LNCAP (cell line): ENCODE measurements at regions not wholly inside any gene's neighbourhood (a gene's known extent, or its start where the extent isn't known, plus 50 kb on each side); places are given as distances from the start of the nearest gene placed in this dataset.

Experiments
- TF ChIP-seq, protein P1 (sequence below): fragments of 450-650 bp; IDR thresholded peaks from 2 replicates; pipeline ENCODE4 v1.5.1; 2017; ENCODE audit warnings: mild to moderate bottlenecking

DNA sequence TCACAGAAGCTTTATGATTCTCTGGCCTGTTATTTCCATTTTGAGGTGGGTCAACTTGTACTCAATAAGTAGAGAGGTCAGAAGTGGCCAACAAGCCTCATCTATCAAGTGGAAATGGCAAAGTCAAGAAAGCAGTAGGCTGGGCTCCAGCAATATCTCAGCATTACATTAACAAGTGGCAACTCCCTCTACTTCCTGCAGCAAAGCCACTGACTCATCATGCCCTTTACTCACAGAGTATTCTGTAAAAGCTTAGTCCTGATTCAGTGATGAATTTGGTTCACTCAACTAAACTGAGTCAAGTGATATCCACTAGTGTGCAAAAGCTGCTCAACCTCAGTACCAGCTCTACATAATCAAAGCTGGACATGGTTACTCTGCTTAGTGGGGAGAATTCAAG, 954.6 kb downstream of the EPHA3 start:
- TF ChIP-seq, protein P1, sequence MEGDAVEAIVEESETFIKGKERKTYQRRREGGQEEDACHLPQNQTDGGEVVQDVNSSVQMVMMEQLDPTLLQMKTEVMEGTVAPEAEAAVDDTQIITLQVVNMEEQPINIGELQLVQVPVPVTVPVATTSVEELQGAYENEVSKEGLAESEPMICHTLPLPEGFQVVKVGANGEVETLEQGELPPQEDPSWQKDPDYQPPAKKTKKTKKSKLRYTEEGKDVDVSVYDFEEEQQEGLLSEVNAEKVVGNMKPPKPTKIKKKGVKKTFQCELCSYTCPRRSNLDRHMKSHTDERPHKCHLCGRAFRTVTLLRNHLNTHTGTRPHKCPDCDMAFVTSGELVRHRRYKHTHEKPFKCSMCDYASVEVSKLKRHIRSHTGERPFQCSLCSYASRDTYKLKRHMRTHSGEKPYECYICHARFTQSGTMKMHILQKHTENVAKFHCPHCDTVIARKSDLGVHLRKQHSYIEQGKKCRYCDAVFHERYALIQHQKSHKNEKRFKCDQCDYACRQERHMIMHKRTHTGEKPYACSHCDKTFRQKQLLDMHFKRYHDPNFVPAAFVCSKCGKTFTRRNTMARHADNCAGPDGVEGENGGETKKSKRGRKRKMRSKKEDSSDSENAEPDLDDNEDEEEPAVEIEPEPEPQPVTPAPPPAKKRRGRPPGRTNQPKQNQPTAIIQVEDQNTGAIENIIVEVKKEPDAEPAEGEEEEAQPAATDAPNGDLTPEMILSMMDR: no peak

DNA sequence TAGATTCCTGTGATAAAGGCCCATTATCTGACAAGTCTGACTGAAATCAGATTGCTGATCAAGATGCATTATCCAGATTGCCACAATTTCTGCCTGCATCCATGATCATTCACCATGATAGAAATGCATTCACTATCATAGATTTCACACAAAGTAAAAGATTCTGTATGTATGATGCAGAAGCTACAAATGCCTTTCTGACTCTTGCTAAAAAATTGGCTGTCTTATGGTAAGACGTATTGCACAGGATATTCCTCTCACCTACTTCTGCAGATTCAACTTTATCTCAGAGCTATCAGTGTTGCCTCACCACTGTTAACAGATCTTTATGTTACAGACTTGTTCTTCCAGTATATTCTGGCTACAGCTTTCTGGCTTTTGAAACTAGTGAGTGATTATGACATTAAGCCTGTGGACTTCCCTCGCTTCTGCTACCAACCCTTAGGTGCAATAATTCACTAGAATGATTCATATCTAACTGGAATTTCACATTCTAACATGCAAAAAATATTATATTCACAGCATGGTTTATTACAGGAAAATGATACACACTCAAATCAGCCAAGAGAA, 955.3 kb downstream of the EPHA3 start:
- TF ChIP-seq, protein P1: no peak

DNA sequence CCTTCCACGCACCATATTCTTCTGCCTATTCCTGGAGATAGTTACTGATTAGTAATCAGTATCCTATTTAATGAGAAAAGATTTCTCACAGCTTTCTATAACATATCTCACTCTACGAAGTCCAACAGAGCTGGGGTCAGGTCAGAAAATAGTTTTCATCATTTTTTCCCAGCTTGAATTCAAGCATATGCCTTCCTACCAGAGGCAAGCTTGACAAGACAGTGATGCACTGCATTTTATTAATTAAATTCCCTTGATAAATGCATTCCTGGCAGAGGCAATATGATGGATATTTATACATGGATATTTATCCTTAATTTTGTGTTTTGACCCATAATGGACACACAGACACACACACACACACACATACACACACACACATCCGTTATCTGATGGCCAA, 961.4 kb downstream of the EPHA3 start:
- TF ChIP-seq, protein P1: no peak

DNA sequence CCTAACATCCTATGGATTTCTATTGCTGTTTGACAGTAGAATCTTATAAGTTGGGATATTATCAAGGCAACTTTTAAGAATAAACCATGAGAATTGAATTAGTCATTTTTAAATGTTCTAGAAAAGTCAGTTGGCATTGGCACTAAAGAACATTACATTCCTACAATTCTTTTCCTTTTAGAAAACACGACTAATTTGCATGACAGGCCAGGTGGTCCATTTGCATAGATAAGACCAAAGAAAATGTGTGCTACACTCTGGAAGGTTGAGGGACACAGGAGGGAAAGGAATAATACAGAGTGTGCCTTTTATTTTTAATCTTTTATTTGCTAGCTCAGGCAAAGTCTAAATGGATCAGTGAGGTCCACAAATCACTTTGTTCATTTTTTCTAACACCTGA, 962.3 kb downstream of the EPHA3 start:
- TF ChIP-seq, protein P1: no peak

DNA sequence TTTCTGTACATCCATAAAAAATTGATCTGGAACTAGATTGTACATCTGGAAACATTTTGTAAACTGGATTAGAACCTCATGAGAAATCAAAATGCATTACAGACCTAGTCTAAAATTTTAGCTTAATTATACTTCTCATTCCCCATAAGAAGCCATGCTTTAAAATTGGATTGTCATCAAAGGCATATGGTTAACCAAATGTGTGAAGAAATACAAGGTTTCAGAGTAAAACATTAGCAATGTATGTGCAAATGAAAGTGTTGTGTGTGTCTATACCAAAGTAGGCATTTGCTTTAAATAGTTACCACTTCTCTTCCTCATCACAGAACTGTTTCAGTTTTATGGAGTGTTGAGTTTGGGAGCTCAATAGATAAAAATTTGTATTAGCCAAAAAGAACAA, 968.7 kb downstream of the EPHA3 start:
- TF ChIP-seq, protein P1: no peak

DNA sequence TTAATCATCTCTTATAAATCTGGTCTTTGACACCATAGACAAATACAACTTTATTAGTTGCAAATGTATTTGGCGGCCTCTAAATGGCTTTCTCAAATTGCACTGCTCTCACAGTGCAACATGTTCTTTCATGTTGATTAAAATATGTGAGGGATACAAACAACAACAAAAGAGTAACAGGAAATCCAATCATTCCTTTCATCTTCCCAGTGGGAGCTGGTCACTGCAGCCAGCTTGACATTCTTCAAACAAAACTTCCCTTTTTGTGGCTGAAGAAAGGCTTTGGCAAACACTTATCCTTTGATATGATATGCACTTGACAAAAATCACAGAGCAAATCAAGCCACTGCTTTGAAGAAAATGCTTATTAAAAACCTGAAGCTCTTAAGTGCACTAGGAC, 973.6 kb downstream of the EPHA3 start:
- TF ChIP-seq, protein P1: no peak

DNA sequence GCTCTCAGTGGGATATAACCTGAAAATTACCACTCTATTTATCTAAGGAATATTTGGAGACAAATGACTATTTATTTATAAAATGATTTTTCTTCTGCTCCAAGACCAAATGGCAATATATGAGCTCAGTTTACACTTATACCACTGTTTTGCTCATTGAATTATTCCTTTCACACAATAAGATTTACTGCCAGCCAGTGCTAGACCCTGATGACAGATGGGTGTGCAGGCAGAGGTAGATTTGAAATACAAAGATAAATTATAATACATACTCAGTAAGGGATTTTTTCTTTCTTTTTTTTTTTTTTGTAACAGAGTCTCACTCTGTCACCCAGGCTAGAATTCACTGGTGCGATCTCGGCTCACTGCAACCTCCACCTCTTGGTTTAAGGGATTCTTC, 980.3 kb downstream of the EPHA3 start:
- TF ChIP-seq, protein P1: no peak

DNA sequence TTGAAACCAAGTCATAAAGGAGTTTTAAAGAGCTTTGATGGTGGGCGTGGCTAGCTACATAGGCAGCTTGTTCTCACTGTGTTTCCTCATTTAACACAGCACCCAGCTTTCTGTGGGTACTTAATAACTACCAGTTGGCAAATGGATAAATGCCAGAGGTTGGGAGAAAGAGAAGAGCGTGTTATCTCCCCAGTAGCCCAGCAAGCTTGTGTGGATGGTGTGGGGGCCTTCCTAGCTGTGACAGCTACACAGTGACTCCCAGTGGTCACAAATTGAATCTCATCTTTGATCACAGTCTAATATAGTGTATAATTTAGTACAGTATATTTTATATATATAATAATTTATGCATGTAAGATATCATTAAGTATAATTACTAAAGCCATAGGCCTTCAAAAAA, 984.1 kb downstream of the EPHA3 start:
- TF ChIP-seq, protein P1: peak; percentile 56
